HG03280 (cell line): ENCODE measurements at regions not wholly inside any gene's neighbourhood (a gene's known extent, or its start where the extent isn't known, plus 50 kb on each side); places are given as distances from the start of the nearest gene placed in this dataset.

Experiments
- ATAC-seq: cut with Tn5 transposase; IDR thresholded peaks from one replicate; pipeline ENCODE4 v1.9.1; 2021; ENCODE audit warnings: mild to moderate bottlenecking, moderate library complexity; ENCODE audit not compliant: unreplicated experiment

DNA sequence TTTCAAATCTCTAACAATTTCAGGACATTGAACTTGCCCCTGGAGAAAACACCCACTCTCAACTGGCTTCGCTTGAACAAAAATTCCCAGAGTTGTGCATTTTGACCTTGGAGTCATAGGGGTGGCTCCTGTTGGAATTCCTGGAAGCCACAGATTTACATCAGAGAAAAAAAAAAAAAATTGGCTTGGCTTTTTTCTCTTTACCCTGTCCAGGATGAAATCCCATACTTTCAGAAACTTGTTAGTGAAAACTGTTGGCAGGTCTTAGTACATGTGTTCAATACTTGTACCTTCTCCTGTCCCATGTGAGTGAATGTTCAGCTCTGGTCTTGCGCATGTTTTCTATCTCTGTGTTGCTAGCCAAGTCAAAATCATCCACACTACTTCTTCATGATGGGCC is 228.8 kb downstream of the TGFB2 start:
- ATAC-seq, result no peak

DNA sequence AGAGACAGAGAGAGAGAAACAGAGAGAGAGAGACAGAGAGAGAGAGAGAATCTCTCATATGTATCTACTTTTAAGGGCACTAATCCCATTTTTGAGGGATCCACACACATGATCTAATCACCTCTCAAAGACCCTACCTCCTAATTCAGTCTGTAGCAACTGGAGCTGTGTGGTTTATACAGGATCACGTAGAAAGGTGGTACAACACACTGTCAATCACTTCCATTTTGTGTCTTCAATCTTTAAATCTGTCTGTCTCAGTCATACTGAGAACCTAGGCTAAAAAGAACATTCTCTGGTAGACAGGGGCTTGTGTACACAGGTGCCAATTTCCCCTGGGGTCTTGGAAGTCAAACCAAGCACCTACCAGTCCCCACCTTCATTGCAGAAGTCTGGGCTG is 229.9 kb downstream of the TGFB2 start:
- ATAC-seq, result no peak

DNA sequence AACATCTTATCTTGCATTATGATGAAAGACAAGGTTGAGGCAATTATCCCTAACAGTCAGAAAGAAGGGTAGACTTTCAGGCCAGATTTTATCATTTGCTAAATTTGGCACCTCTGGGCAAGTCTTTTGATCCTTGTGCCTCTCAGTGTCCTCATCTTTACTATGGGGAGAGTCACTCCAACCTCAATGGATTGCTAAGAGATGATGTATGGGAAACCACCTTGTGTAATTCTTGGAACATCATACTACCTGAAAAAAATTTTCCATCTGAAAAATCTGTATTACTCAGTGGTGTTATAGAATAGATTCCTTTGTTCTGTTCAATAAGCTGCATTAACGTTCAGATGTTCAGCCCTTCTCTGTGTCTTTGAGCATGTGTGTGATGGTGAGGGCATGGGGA is 230.7 kb downstream of the TGFB2 start:
- ATAC-seq, result no peak

DNA sequence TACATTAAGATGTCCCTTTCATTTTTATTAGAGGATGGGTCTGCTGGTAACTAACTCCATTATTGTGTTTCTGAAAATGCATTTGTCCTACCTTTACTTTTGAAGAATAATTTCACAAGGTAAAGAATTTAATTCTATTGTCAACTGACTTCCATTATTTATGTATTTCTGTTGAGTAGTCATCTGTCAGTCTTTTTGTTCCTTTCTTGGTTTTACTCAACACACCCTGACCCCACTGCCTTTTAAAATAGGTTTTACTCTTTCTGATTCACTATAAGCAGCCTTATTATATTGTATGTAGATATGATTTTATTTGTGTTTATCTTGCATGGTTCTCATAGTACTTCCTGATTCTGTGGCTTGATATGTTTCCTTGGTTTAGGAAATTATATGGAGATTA is 237.5 kb downstream of the TGFB2 start:
- no peak for ATAC-seq

DNA sequence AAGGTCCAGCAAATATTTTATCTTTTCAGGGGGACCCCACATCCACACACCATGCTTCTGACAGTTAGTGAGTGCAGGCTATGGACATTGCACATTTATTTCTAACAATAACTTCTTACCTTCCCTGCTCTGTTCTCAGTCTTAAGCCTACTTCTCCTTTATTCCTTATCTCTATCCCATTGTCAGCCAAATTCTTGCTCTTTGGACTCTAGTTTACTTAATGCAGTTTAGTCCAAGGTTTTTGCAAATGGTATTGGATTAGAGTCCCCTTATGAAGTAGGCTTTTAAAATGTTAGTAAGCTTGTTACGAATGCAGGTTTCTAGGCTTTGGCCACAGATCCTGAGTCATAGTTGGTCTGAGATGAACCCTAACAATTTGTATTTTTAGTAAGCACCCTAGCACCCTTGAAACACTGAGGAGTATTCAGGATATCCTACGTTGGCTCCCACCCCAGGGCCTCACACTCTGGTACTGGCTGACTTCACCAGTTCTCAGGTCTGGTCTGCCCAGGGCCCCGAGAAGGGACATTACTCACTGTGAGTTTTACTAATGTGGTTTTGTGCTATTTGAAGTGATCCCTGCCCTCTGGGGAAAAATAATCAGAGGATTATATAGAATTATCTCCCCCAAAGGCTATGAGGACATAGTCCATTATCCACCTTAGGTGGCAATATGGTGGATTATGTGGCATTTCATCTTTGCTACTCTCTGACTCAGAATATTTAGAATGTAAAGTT is 239.5 kb downstream of the TGFB2 start:
- no peak for ATAC-seq

DNA sequence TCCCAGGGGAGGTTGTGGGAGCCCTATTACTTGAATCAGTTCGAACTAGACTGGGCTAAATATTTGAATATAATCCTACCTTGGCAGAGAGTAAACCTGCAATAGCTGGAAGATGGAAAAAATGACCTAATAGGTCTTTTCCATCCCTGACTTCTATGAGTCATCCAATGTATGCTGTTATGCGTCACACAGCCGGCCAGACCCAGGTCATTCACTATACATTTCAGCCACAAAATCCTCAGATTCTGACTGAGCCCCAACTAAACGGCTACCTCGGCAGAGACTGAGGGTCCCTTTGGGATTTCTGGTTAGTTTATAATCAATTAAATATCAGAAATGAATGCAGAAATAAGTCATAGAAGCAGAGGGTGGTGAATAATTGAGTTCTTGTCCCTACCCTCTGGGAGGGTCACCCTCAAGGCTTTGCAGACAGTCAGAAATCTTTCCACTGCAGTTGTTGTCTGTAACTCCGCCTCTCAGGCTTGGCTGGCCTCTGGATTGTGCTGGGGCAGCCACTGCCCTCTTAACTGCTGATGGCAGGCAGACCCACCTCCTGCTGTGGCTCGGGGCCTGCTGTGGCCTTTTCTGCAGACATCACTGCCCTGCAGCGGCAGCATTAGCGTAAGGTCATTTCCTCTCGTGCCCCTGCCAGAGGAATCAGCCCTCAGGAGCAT is 240.5 kb downstream of the TGFB2 start:
- peak; percentile 64 for ATAC-seq

DNA sequence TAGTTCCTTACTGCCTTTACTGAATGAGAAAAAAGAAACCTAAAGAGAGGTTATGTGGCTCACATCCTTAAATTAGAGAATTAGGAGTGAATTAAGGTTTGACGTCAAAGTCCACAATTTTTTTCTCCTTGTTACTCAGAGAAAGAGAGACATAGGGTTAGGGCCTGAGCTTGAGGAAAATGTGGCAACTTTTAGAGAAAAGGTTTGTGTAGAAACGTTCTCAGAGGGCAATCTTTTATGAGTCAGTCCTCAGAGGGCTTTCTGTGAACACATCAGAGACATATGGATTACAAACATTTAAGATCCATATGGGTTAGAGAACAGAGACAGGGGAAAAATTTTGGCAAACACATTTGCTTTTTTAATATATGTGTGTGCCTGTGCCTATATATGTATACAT is 242.8 kb downstream of the TGFB2 start:
- no peak for ATAC-seq

DNA sequence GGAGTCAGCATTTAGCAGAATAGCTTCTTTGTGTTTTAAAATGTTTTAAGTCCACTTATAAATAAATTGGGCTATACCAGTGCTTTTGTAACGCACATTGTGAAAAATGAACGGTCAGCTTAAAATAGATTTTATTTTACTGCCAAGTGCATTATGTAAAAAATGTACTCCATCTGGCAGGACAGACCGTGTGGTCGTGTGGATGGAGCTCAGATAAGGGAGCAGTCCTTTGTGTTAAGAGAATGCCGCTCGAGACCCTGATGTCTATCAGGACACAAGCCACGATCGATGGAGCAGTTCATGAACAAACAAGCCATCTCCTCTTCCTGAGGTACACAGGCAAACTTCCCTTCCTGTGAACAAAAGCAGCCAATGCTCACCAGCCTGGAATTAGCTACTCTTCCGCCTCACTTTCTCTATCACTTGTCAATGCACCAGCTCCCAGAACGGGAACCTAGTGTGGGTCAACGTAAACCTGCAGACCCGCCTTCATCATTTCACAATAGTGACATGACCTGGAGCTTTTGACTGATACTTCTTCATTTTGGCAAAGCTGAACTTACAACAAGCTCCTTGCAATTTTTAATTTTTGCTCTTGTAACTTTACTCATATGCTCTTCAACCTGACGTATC is 243.5 kb downstream of the TGFB2 start:
- ATAC-seq, result no peak

DNA sequence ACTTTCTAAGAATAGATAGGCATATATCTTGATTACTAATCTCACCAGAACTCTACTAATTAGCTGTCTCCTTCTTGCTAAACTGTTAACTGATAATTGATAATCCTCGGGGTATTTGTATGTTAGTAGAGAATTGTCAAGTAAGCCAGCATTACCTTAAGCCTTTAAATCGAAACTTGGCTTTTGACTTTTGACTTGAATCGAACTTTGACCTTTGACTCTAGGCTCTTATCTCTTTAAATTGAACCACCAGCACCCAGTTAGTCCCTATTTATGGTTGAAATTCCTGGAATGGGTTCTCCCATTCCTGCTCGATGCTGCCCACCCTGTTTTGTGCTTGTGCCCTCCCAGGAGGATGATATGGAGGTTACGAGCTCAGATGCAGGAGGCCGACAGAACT is 244.4 kb downstream of the TGFB2 start:
- ATAC-seq, result no peak

DNA sequence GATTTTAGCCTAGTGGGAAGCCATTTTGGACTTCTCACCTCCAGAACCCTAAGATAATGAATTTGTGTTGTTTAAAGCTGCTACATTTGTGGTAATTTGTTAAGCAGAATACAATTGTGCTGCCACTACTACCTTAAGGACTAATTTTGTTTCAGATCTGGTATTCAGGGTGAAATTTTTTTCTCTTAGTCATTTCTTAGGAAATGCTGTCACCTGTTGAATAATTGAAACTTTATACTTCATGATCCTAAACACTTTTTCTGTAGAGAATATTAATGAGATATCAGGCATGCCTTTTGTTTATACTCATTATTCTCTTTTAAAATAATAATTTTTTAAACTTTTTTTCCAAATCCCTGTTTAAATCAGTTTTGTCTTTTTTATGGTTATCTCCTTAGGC is 246.8 kb downstream of the TGFB2 start:
- no peak for ATAC-seq

DNA sequence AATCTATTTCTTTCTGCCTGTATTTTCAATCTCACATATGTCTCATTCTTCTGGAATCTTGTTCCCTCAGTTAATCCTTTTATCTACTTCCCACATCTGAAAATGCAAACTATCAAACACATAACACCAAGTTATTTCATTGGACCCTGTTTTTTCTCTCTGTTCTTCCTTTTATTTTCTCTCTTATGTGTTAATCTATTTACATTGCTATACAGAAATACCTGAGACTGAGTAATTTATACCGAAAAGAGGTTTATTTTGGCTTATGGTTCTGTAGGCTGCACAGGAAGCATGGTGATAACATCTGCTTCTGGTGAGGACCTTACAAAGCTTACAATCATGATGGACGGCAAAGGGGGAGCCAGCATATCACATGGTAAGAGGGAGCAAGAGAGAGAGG is 247.6 kb downstream of the TGFB2 start:
- no peak for ATAC-seq

DNA sequence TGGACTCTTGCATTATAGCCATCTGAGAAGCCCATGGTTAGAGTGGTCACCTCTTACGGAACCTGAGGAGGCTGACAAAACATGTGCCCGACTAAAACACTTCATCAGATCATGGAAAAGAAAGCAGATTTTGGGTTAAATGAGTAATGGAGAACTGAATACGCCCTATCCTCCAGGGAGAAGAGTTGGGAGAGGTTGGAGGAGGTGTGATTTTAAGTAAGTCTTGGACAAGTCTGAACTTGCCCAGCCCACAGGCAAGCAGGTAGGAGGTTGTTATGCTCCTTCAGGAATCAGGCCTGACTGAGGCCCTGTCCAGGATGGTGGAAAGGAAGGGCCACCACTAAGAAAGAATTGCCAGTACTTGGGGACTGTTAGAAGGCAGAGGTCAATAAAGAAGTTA is 255.8 kb downstream of the TGFB2 start:
- ATAC-seq, result no peak

DNA sequence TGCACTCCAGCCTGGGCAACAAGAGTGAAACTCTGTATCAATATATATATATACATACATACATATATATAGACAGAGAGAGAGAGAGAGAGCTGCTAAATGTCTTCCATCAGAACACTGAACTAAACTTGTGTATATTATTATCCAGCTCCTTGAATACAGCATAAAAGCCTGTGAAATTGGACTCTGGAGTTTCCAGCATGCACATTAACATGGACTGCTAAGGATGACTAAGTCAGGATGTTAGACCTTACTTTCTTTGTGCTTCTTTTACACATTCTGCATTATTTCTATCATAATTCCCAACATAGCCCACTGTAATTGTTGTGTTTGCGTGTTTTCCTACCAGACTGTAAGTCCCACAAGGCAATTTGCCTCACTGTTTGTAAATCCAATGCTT is 259.1 kb downstream of the TGFB2 start:
- no peak for ATAC-seq

DNA sequence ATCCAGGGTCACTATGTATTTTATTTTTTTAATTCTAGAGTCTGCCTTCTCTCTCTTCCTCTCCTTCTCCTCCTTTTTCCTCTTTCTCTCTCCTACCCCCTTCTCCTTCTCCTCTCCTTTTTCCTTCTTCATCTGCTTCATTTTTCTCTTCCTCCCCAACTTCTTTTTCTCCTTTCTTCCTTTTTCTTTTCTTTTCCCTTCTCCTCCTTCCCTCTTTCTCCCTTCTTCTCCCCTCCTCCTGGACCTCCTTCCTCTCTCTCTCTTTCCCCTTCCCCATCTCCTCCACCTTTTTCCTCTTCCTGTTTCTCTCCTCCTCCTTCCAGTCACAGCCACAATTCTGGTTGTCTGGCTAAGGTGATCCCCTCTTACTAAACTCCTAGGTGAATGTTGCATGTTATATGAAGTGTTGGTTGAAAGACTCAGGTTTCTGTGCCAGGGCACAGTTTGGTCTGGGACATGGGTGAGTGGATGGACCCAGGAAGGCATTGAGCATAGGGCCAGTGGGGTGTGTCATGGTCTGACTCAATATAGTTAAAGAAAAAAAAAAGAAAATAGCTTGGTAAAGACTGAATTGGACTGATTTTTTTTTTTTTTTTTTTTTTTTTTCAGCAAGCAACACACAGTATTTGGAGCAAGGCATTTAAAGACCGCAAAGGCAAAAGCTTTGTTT is 266.9 kb downstream of the TGFB2 start:
- no peak for ATAC-seq

DNA sequence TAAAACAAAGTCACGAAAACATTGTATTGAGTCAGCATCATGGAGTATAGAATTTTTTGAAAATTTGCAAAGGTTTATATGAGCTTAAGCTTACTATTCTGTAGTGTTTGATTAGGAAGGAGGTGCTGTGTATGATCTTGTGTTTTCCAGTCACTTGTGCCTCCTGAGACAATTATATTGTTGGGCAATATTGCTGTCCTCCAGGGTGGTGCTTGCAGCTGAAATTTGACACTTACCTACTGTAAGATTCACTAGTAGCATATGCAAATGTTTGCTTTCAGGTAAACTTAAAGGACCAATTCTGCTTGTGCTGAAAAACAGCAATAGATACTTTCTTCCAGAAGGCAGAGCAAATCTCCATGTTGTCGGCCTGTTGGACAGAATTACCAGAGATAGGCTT is 268.0 kb downstream of the TGFB2 start:
- no peak for ATAC-seq

DNA sequence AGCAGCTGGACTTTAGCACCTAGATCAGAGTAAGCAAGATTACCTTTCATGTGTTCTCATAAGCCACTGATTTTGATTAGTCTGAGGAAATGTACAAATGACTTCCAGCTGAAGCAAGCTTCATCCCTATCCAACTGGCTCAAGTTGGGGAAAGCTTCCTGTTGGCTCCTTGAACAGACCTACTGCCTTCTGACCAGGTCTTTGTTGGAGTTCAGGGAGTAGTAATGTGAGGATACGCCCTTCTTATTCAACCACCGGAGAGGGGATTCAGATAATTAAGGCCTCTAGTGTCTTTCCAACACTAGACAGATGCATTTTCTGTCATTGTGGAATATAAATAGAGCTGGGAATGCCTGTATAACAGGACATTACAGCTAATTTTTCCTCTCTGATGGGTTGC is 268.9 kb downstream of the TGFB2 start:
- ATAC-seq, result no peak

DNA sequence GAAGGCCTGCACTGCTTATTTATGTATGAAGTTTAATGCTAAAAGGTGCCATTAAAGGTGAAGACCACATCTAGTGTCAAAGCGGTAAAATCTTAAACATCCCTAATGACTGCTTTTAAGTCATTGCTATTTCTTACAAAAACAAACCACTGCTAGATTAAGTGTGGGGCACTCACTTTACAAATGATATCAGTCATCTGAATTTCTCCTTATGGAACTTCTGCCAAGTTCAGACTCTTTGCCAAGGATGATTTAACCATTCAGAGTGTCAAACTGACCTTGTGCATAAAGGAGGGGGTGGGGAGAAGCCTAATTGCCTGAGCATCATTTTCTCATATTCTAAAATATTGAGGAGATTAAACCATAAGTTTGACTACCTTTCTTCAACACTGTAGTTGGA is 271.5 kb downstream of the TGFB2 start:
- ATAC-seq, result no peak

DNA sequence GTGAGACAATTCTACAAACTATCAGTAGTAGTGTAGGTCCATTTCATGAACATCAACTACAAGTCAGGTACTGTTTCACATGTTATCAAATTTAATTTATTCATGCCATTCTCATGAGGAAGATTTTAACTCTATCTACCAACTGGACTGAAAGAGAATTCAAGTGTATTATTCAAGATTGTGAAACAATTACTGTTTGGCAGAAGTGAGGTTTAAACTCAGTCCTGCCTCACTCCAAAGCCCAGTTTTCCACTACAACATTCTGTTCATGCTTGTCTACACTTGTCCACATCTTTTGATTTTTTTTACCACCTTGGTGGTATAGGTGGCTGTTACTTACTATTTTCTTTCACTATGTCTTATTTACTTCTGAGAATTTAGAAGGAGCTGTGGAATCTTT is 272.9 kb downstream of the TGFB2 start:
- ATAC-seq, result no peak

DNA sequence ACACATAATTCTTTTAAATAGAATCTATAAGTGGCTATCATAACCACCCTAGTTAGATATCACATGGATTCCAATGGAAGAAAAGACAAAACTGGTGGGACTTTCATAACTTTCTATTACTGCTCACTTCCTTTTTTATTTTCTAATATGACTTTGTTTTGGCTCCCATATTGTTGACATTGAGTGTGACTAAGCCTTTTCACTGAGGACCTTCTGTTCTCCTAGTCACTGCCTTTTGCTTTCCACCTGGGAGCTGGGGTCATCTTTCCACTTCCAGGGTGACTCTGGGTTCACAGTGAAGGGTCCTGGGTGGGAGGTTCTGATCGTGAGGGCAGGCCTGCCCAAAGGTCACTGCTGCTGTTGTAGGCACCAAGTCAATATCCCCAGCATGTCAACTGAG is 275.8 kb downstream of the TGFB2 start:
- ATAC-seq, result no peak

DNA sequence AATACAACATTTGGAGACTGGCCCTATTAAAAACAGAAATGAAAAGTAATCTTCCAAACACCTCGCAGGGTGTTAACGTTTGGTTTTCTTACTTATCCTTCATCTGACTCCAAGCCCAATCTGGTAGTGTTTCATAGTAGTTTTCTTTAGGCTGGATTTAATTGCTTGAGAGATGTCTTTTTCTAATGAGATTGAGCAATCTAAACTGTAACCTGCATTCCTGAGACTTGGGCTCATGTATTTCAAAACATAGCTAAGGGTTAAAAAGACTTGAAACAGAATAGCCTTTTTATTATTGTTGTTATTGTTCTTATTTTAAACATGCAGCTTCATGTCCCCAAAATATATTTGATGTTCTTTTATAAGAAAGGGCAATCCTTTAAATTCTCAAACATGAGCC is 278.9 kb downstream of the TGFB2 start:
- ATAC-seq, result no peak

DNA sequence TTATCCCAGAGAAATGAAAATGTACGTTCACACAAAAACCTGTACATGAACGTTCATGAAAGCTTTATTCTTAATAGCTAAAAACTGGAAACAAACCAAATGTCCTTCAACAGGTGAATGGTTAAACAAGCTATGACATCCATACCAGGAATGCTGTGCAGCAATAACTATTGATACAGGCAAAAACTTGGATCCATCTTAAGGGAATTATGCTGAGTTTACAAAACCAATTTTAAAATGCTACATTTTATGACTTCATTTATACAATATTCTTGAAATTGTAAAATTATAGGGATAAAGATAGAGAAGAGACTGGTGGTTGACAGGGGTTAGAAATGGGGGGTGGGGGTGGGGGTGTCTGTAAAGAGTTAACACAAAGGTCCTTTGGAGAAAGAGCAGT is 280.3 kb downstream of the TGFB2 start:
- no peak for ATAC-seq
